ENCODE measurements at regions not wholly inside any gene's neighbourhood (a gene's known extent, or its start where the extent isn't known, plus 50 kb on each side); places are given as distances from the start of the nearest gene placed in this dataset.

DNA sequence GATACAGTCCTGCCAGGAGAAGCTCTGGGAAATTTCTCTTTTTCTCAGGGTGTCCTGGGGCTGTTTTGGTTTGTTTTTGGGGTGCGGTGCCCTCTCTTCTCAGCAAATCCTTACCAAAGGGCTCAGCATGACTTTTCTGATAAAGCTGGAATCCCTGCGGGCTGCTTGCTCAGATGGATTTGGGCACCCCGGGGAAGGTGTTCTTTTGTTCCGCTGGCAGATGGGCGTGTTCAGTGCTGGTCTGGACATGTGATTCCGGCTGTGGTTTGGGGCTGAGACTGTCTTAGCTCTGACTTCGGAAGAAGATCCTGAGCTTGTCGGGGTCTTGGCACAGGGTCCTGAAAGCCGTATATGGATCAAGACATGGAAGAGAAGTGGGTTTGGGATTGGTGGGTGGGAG, 134.2 kb upstream of the SPRED2 start:
- no peak for DNase-seq (ENCODE audit: low spot score)

GRCh38 chr2:65565681-65566080, 133.3 kb upstream of the SPRED2 start:
- DNase-seq (ENCODE audit: low spot score), result no peak

- no peak for DNase-seq (ENCODE audit: low spot score)
Observed at GRCh38 chr2:65564299-65564698, 131.9 kb upstream of the SPRED2 start.

DNA sequence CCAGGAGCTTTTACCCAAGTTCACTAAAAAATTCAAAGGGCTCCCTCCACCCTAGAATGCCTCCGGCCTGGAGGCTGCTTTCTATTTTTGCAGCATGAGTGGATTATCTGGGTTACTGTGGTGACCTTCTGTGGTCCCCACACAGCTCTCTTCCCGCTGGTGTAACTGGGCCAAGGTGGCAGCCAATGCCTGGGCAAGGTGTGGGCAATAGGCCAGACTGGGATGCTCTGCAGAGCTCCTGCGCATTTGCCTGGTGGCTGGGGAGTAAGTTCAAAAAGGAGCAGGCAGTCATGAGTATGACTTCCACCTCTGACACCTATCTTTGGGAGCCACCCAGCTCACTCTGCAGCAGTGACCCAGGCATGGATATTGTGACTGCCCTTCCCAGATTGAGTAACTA, 130.5 kb upstream of the SPRED2 start:
- no peak for DNase-seq (ENCODE audit: low spot score)

DNA sequence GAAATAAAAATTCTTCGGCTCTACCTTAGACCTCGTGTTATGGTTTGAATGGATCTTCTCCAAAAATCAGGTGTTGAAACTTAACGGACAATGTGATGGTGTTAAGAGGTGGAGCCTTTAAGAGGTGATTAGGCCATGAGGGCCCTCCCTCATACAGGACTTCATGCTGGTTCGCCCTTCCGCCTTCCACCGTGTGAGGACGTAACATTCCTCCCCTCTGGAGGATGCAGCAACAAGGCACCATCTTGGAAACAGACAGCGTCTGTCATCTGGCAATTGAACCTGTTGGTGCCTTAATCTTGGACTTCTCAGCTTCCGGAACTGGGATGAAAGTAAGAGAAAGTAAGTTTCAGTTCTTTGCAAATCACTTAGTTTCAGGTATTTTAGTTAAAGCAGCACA, 126.3 kb upstream of the SPRED2 start:
- no peak for DNase-seq (ENCODE audit: low spot score)

DNA sequence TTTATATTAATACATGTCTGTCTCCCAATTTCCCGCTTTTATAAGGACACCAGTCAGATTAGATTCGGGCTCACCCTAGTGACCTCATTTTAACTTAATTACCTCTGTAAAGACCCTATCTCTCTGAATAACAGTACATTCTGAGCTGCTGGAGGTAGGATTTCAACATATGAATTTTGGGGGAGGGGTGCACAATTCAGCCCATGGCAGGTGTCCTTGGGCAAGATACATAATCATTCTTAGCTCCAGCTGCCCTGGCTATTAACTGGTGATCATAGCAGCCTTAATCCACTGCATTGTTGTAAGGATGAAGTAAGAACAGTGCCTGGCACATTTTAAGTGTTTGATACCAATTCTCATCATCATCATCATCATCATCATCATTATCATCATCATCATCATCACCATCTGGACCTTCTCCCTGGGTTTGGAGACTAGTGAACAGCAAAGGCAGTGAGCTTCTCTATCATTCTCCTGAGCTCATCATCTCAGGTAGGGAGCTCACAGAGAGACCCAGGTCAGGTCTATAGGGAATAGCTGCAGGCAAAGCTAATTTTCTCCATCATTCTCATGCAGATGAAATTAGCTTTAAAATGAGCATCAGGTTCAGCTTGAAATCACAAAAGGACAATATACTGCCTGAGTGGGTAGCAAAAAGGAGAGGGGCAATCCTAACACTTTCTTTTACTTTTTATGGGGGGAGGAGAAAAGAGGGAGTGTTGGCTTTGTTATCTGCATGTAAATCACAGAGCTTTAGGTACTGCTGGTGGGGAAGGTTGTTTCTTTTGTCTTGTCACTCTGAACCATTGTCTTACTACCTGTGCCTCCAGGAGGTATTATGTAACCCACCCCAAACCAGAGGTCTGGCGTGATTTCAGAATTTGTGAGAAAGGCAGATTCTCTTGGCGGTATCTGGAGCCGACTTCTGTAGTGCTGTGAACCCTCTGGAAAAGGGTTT, 125.5 kb upstream of the SPRED2 start:
- no peak for DNase-seq (ENCODE audit: low spot score)

GRCh38 chr2:65554765-65555591, 122.6 kb upstream of the SPRED2 start:
- DNase-seq (ENCODE audit: low spot score), result no peak

DNA sequence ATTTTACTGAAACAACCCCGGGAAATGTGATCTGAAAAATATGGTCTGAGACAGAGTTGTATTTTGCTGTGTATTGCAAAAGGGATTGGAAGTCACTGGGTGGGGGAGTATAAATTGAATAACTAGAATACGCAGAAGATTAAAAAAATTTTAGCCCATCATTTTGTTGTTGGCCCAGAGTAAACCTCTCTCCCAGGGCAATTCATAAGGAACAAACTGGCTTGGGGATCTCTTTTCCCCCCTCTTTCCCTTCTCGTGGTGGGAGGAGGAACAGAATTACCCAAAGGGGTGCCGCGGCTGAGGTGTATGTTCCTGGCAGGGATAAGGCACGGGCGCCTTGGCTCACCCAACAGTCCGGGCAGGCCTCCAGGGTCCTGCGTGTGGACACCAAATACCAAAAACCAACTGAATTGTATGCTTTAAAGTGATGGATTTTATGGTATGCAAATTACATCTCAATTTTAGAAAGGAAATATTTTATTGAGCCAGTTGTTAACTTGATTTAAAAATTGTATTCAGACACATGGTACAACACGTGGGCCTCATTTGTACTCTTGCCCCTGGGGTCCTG, 121.2 kb upstream of the SPRED2 start:
- DNase-seq (ENCODE audit: low spot score), result no peak

DNA sequence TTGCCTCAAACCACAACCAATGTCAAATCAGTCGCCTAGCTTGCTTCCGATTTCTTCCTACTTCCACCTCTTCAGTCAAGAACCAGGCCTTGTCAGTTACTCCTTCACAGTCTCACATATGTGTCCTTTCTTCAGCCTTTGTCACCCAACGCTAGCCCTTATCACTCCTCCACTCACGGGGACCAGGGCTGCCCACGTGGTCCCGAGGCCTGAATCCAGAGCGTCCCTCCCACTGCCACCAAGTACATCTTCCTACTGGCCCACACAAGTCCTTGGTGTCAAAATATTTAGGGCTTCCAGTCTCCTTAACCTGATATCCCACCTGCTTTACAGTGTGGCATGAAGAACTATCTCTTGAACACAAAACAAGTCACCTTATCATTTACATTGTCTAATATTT, 119.1 kb upstream of the SPRED2 start:
- DNase-seq (ENCODE audit: low spot score), result no peak

DNA sequence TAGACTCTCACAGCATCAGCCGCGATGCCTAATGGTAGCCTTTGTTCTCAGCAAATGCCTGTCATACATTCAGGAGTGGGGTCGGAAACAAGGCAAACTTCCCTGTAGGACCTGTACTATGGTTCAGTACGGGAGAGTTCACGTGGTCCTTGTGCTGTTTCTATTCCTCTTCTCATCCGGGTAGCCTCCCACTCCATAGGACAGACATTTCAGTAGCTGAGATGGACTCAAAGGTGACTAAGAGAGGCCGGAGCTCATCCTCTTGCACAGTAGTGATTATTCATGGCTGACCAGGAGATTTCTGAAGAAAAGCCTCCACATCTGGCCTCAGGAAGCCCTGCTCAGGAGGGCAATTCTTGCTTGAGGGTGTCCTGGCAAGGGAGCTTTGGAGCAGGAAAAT, 117.8 kb upstream of the SPRED2 start:
- DNase-seq (ENCODE audit: low spot score), result no peak

- DNase-seq (ENCODE audit: low spot score), result no peak
Observed at GRCh38 chr2:65549631-65550030, 117.2 kb upstream of the SPRED2 start.

GRCh38 chr2:65549257-65549627, 116.8 kb upstream of the SPRED2 start:
- DNase-seq (ENCODE audit: low spot score), result no peak

- DNase-seq (ENCODE audit: low spot score), result no peak
Observed at GRCh38 chr2:65548576-65549256, 116.3 kb upstream of the SPRED2 start.

DNA sequence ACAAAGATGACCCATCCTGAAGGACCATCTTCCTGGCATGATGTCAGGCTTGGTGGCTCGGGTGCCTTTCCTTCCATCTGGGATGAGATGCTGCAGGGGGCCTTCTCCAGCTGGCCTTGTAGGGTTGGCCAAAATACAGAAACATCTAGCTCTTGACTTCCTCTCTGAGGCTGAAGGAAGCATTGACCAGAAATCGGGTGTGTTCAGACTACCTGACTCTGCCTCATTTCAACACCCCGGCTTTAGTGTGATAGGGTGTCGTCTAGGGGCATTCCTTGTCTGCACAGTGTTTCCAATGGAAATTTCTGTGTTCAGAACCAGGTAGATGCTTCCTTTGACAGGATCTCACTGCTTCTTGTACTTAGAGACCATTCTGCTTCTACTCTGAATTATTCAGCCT, 115.7 kb upstream of the SPRED2 start:
- no peak for DNase-seq (ENCODE audit: low spot score)

DNA sequence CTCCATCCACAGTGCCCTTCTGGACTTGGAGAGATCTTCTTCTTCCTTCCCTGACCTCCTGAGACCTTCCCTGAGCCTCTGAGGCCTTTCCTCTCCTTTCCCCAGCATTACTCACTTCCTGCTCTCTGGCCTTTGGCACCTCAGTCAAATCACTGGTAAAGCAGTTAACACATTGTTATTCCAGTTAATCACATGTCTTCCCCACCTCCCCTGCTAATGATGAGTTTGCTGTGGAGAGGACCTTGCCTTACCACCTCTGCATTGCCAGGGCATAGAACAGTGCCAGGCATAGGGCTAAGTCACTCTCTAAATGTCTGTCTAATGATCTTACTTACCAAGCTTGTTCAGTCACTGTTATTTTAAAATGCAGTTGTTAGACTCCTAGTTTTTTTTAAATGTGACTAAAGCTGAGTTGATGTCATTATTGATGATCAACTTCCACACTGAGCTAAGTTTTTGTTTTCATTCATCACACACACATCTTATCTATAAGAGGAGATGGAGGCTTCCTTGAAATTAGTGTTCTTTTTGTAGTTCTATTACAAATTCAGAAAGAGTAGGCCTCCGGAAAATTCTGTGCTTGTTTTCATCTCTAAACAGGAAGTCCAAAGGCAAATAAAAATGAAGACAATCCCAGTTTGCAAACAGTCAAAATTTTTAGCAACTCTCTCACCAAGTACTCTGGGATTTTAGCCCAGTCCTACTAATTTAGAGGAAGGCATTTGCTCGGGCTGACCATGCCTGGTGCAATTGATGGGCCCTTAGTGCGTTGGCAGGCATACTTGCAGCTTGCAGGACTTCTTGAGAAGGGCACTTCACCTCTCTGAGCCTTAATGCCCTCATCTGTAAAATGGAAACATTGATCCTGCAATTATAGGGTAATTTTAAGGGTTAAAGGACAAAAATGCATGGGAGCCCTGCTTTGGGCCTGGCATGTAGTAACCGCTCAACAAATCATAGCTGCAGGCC, 113.7 kb upstream of the SPRED2 start:
- no peak for DNase-seq (ENCODE audit: low spot score)

DNA sequence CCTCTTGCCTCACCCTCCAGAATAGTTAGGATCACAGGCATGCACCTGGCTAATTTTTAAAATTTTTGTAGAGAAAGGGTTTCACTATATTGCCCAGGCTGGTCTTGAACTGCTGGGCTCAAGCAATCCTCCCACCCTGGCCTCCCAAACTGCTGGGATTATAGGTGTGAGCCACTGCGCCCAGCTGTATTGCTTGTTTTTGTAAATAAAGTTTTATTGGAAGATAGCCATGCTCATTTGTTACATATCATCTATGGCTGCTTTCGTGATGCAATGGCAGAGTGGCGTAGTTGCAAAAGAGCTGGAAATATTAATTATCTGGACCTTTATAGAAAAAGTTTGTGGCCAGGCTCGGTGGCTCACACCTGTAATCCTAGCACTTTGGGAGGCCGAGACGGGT, 109.4 kb upstream of the SPRED2 start:
- no peak for DNase-seq (ENCODE audit: low spot score)

DNA sequence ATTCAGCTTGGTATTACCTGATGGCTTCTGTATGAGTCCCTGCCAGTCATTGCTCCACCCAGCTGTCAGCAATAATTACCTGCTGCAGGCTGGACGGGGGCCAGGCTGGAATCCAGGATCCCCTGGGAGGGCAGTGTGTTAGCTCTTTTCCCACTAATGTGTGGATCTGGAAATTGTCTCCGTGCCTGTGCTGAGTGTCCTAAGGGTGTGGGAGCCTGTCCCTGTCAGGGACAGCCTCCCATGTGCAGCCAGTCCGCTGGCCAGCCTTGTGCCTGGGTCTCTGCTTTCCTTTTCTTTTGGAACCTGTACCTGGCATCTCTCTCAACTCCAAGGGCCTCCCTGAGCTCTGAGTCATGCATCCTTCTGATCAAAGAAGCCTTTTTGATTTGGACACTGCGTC, 107.2 kb upstream of the SPRED2 start:
- DNase-seq (ENCODE audit: low spot score), result no peak

DNA sequence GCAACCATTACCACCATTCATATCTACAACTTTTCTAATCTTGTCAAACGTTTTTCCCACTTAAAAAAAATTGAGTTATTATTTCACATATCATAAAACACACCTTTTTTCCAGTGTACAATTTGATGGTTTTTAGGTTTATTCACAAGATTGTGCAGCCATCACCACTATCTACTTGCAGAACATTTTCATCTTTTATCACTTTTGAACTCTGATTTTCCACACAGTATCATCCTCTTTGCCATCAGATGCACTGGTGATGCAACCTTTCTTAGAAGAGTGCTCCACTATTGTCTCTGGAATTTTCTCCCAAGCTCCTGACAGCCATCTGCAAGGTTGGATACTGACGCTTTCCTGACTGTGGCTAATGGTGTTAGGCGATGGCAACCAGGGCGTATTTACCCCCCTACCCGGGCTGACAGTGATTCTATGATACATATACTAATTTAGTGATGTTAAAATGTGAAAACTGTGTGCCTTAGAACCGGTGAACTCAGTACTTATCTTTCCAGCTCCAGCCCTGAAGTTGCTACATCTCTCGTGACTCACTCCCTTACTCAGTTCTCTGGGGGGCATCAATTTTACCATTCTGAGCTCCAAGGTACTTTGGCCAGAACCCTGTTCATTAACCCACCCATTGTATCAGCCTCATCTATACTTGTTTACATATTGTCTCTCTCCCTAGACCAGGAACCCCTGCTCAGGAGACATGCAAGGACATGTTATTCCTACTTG, 105.4 kb upstream of the SPRED2 start:
- no peak for DNase-seq (ENCODE audit: low spot score)

DNA sequence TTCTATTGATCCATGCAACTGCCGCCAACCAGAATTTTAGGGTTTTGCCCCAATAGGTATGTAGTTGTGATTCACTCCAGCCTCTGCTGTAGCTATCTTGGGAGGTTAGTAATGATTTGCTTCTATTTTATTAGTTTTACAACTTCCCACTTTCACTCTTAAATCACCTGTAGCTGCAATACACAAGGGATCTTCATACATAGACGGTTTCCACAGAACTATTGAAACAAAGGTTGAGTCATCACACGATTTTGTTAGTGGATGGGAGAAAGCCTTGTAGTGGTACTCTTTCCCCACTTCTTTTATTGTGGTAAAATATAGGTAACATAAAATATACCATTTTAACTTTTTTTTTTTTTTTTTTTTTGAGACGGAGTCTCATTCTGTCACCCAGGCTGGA, 104.2 kb upstream of the SPRED2 start:
- no peak for DNase-seq (ENCODE audit: low spot score)

GRCh38 chr2:65532937-65533336, 100.5 kb upstream of the SPRED2 start:
- no peak for DNase-seq (ENCODE audit: low spot score)
